ENCODE measurements at regions not wholly inside any gene's neighbourhood (a gene's known extent, or its start where the extent isn't known, plus 50 kb on each side); places are given as distances from the start of the nearest gene placed in this dataset.

DNA sequence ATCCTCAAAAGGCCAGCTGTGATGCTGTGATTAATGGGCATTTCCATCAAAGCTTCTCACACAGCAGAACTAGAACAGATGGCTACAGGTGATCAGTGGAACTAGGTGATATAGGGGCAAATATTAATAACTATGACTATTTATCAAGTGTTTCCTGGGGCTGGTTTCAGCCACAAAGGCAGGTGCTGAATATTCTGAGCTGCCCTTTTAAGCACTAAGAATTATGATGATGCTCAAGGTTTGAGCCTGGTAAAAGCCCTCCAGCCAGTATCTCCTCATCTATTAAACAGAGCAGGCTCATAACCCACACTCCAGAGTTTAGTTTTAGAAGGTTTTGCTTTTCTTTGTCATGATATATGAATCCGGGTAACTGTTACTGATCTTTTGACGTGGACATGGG is 129.5 kb upstream of the ACP3 start:
- Mint-ChIP-seq H3K9me3 (no peaks in the 10 kb centered on the region), H3K4me1 (no peaks in the 10 kb centered on the region), H3K4me3 (no peak overlapping the region), H3K27me3 (ENCODE audit: insufficient read depth, low read depth) (no peaks in the 10 kb centered on the region), H3K36me3 (no peaks in the 10 kb centered on the region), H3K27ac (no peak overlapping the region)
- TF ChIP-seq, protein P1, sequence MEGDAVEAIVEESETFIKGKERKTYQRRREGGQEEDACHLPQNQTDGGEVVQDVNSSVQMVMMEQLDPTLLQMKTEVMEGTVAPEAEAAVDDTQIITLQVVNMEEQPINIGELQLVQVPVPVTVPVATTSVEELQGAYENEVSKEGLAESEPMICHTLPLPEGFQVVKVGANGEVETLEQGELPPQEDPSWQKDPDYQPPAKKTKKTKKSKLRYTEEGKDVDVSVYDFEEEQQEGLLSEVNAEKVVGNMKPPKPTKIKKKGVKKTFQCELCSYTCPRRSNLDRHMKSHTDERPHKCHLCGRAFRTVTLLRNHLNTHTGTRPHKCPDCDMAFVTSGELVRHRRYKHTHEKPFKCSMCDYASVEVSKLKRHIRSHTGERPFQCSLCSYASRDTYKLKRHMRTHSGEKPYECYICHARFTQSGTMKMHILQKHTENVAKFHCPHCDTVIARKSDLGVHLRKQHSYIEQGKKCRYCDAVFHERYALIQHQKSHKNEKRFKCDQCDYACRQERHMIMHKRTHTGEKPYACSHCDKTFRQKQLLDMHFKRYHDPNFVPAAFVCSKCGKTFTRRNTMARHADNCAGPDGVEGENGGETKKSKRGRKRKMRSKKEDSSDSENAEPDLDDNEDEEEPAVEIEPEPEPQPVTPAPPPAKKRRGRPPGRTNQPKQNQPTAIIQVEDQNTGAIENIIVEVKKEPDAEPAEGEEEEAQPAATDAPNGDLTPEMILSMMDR (IDR thresholded peaks at IDR 0.05): no peak
- TF ChIP-seq EZH2phosphoT487 (IDR thresholded peaks at IDR 0.05): no peak
- no peak for TF ChIP-seq EZH2 (IDR thresholded peaks at IDR 0.05)
- Histone ChIP-seq H3K27me3 (no peaks in the 10 kb centered on the region), H3K4me1 (no peaks in the 10 kb centered on the region), H3K9me3 (ENCODE audit: low read depth) (no peaks in the 10 kb centered on the region), H3K9ac (no peak overlapping the region), H3K79me2 (ENCODE audit: low read depth) (no peaks in the 10 kb centered on the region), H2AFZ (replicated peaks) (no peak overlapping the region), H3F3A (ENCODE audit: low read depth) (no peaks in the 10 kb centered on the region), H3K4me3 (no peak overlapping the region), H3K4me2 (no peak overlapping the region), H3K36me3 (no peaks in the 10 kb centered on the region), H4K20me1 (ENCODE audit: low read depth) (no peaks in the 10 kb centered on the region), H3K27ac (no peak overlapping the region)
- DNase-seq (ENCODE audit: low spot score): no peak

GRCh38 chr3:132189601-132190000 is 127.6 kb upstream of the ACP3 start:
- no peak for DNase-seq (ENCODE audit: low spot score)
- no peak overlapping the region for H2AFZ ChIP-seq (replicated peaks)
- Mint-ChIP-seq H3K36me3 (no peaks in the 10 kb centered on the region), H3K9me3 (no peaks in the 10 kb centered on the region), H3K27ac (no peak overlapping the region), H3K4me3 (no peak overlapping the region), H3K4me1 (no peaks in the 10 kb centered on the region), H3K27me3 (ENCODE audit: insufficient read depth, low read depth) (no peaks in the 10 kb centered on the region)
- no peaks in the 10 kb centered on the region for H3F3A ChIP-seq (ENCODE audit: low read depth)
- H3K79me2 ChIP-seq (ENCODE audit: low read depth): no peaks in the 10 kb centered on the region
- H3K4me3 ChIP-seq: no peak overlapping the region
- H3K9ac ChIP-seq: no peak overlapping the region
- no peaks in the 10 kb centered on the region for H3K27me3 ChIP-seq
- no peaks in the 10 kb centered on the region for H4K20me1 ChIP-seq (ENCODE audit: low read depth)
- H3K27ac ChIP-seq: no peak overlapping the region
- no peak overlapping the region for H3K4me2 ChIP-seq
- H3K36me3 ChIP-seq: no peaks in the 10 kb centered on the region
- H3K4me1 ChIP-seq: no peaks in the 10 kb centered on the region
- no peaks in the 10 kb centered on the region for H3K9me3 ChIP-seq (ENCODE audit: low read depth)
- TF ChIP-seq, protein P1 (IDR thresholded peaks at IDR 0.05): no peak
- TF ChIP-seq EZH2phosphoT487 (IDR thresholded peaks at IDR 0.05): no peak
- TF ChIP-seq EZH2 (IDR thresholded peaks at IDR 0.05): no peak

GRCh38 chr3:132196113-132196512 is 121.1 kb upstream of the ACP3 start:
- Mint-ChIP-seq H3K27me3 (ENCODE audit: insufficient read depth, low read depth) (no peaks in the 10 kb centered on the region), H3K4me1 (no peaks in the 10 kb centered on the region), H3K27ac (no peak overlapping the region), H3K9me3 (no peaks in the 10 kb centered on the region), H3K4me3 (no peak overlapping the region), H3K36me3 (no peaks in the 10 kb centered on the region)
- TF ChIP-seq, protein P1 (IDR thresholded peaks at IDR 0.05): no peak
- TF ChIP-seq EZH2 (IDR thresholded peaks at IDR 0.05): no peak
- no peak for TF ChIP-seq EZH2phosphoT487 (IDR thresholded peaks at IDR 0.05)
- Histone ChIP-seq H3K9me3 (ENCODE audit: low read depth) (no peaks in the 10 kb centered on the region), H3K4me2 (no peak overlapping the region), H3K4me3 (no peak overlapping the region), H2AFZ (replicated peaks) (peak overlapping the region; percentile 34), H3K9ac (no peak overlapping the region), H3K27me3 (no peaks in the 10 kb centered on the region), H3K79me2 (ENCODE audit: low read depth) (no peaks in the 10 kb centered on the region), H3F3A (ENCODE audit: low read depth) (no peaks in the 10 kb centered on the region), H3K27ac (no peak overlapping the region), H3K4me1 (no peaks in the 10 kb centered on the region), H4K20me1 (ENCODE audit: low read depth) (no peaks in the 10 kb centered on the region), H3K36me3 (no peaks in the 10 kb centered on the region)
- no peak for DNase-seq (ENCODE audit: low spot score)

DNA sequence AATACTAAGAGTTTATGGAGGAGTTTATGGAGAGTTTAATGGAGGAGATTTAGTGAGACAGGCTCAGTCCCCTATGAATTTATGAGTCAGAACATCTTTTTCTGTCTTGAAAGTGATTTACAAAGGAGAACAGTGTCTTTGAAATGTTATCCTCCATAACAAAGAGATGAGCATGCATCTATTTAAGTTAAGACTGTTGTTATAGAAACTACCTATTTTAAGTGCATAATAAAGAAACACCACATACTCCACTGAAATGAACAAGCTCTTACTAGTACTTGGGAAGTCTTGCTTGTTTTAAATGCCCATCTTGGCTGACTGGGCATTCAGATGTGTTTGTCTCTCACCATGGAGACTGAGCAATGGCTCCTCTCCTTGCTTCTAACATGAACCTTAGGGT is 118.7 kb upstream of the ACP3 start:
- Histone ChIP-seq H3K27ac (no peak overlapping the region), H3K36me3 (no peaks in the 10 kb centered on the region), H3K4me1 (no peaks in the 10 kb centered on the region), H3F3A (ENCODE audit: low read depth) (no peaks in the 10 kb centered on the region), H3K9ac (no peak overlapping the region), H3K4me2 (no peak overlapping the region), H3K27me3 (no peaks in the 10 kb centered on the region), H3K79me2 (ENCODE audit: low read depth) (no peaks in the 10 kb centered on the region), H4K20me1 (ENCODE audit: low read depth) (no peaks in the 10 kb centered on the region), H3K4me3 (no peak overlapping the region), H3K9me3 (ENCODE audit: low read depth) (no peaks in the 10 kb centered on the region), H2AFZ (replicated peaks) (no peak overlapping the region)
- Mint-ChIP-seq H3K9me3 (no peaks in the 10 kb centered on the region), H3K4me1 (no peaks in the 10 kb centered on the region), H3K4me3 (no peak overlapping the region), H3K36me3 (no peaks in the 10 kb centered on the region), H3K27me3 (ENCODE audit: insufficient read depth, low read depth) (no peaks in the 10 kb centered on the region), H3K27ac (no peak overlapping the region)
- TF ChIP-seq, protein P1 (IDR thresholded peaks at IDR 0.05): no peak
- TF ChIP-seq EZH2 (IDR thresholded peaks at IDR 0.05) (no peak), EZH2phosphoT487 (IDR thresholded peaks at IDR 0.05) (no peak)
- DNase-seq (ENCODE audit: low spot score): no peak
